Germinal center (tissue), 1 donor: ENCODE measurements at regions not wholly inside any gene's neighbourhood (a gene's known extent, or its start where the extent isn't known, plus 50 kb on each side); places are given as distances from the start of the nearest gene placed in this dataset.

Experiments used
- DNase-seq: peaks from one replicate; pipeline ENCODE4 v3.0.0; 2012; ENCODE audit warnings: mixed read lengths, low spot score

GRCh38 chr10:36700123-36700522 lies 425.3 kb upstream of the ANKRD30A start:
- no peak for DNase-seq

GRCh38 chr10:36692759-36693158 lies 432.6 kb upstream of the ANKRD30A start:
- DNase-seq: no peak

GRCh38 chr10:36688717-36689116 lies 436.7 kb upstream of the ANKRD30A start:
- DNase-seq: no peak

GRCh38 chr10:36683421-36683820 lies 442.0 kb upstream of the ANKRD30A start:
- no peak for DNase-seq

GRCh38 chr10:36681751-36682632 lies 443.4 kb upstream of the ANKRD30A start:
- no peak for DNase-seq

GRCh38 chr10:36679554-36679953 lies 445.8 kb upstream of the ANKRD30A start:
- DNase-seq: no peak

- no peak for DNase-seq
These were observed 448.0 kb upstream of the ANKRD30A start for GRCh38 chr10:36677431-36677768.

- no peak for DNase-seq
These were observed 448.5 kb upstream of the ANKRD30A start for GRCh38 chr10:36676756-36677430.

- DNase-seq: no peak
These were observed 449.1 kb upstream of the ANKRD30A start for GRCh38 chr10:36676321-36676720.

GRCh38 chr10:36675458-36675880 lies 449.9 kb upstream of the ANKRD30A start:
- DNase-seq: no peak

- DNase-seq: no peak
These were observed 453.8 kb upstream of the ANKRD30A start for GRCh38 chr10:36671607-36672006.

- DNase-seq: no peak
These were observed 454.6 kb upstream of the ANKRD30A start for GRCh38 chr10:36670621-36671402.

- no peak for DNase-seq
These were observed 455.6 kb upstream of the ANKRD30A start for GRCh38 chr10:36669615-36670352.

- DNase-seq: no peak
These were observed 458.9 kb upstream of the ANKRD30A start for GRCh38 chr10:36666451-36666850.

GRCh38 chr10:36662571-36662970 lies 462.8 kb upstream of the ANKRD30A start:
- DNase-seq: no peak

- no peak for DNase-seq
These were observed 475.1 kb upstream of the ANKRD30A start for GRCh38 chr10:36650274-36650673.

GRCh38 chr10:36647540-36647939 lies 477.9 kb upstream of the ANKRD30A start:
- DNase-seq: no peak

- no peak for DNase-seq
These were observed 484.8 kb upstream of the ANKRD30A start for GRCh38 chr10:36640626-36641025.

- DNase-seq: no peak
These were observed 486.8 kb upstream of the ANKRD30A start for GRCh38 chr10:36638462-36639155.

GRCh38 chr10:36636879-36637278 lies 488.5 kb upstream of the ANKRD30A start:
- no peak for DNase-seq

GRCh38 chr10:36636285-36636839 lies 489.0 kb upstream of the ANKRD30A start:
- no peak for DNase-seq
